Renal cortex interstitium (tissue), 11 donors: ENCODE measurements at regions not wholly inside any gene's neighbourhood (a gene's known extent, or its start where the extent isn't known, plus 50 kb on each side); places are given as distances from the start of the nearest gene placed in this dataset.
"Not testable (repeated sequence)": the region's sequence is repeated elsewhere in the genome, so short reads cannot be mapped to it uniquely, and the experiment has no call there.

Source experiments
- DNase-seq, 11 donors: peaks; one replicate each; pipeline ENCODE4 v3.0.0-alpha.2; 2013; ENCODE audit warnings: low read depth in 9 of 11, low spot score in 4 of 11; ENCODE audit errors: extremely low read depth in 1 of 11

GRCh38 chr1:184890539-184890973 lies 83.8 kb downstream of the NIBAN1 start:
- DNase-seq = no peak

- DNase-seq = no peak
Measured at GRCh38 chr1:184889902-184890301, 84.4 kb downstream of the NIBAN1 start.

- no peak for DNase-seq
Measured at GRCh38 chr1:184889166-184889565, 85.1 kb downstream of the NIBAN1 start.

- DNase-seq = no peak
Measured at GRCh38 chr1:184888505-184888904, 85.8 kb downstream of the NIBAN1 start.

- no peak for DNase-seq
Measured at GRCh38 chr1:184882957-184883815, 91.1 kb downstream of the NIBAN1 start.

- no peak for DNase-seq
Measured at GRCh38 chr1:184881941-184882913, 92.1 kb downstream of the NIBAN1 start.

GRCh38 chr1:184879876-184880557 lies 94.3 kb downstream of the NIBAN1 start:
- no peak for DNase-seq

GRCh38 chr1:184878602-184879001 lies 95.7 kb downstream of the NIBAN1 start:
- DNase-seq = no peak

GRCh38 chr1:184878002-184878401 lies 96.3 kb downstream of the NIBAN1 start:
- no peak for DNase-seq

- not testable (repeated sequence) for DNase-seq
Measured at GRCh38 chr1:184876015-184876414, 98.3 kb downstream of the NIBAN1 start.

- DNase-seq = no peak
Measured at GRCh38 chr1:184875218-184875617, 99.1 kb downstream of the NIBAN1 start.

GRCh38 chr1:184870319-184870718 lies 104.0 kb downstream of the NIBAN1 start:
- DNase-seq = no peak

- no peak for DNase-seq
Measured at GRCh38 chr1:184867866-184868689, 106.2 kb downstream of the NIBAN1 start.

- DNase-seq = no peak
Measured at GRCh38 chr1:184866991-184867788, 107.1 kb downstream of the NIBAN1 start.

GRCh38 chr1:184866586-184866985 lies 107.7 kb downstream of the NIBAN1 start:
- DNase-seq = no peak

GRCh38 chr1:184865831-184866230 lies 108.5 kb downstream of the NIBAN1 start:
- DNase-seq = no peak

GRCh38 chr1:184861755-184862336 lies 107.2 kb upstream of the EDEM3 start:
- no peak for DNase-seq
